ENCODE measurements at regions not wholly inside any gene's neighbourhood (a gene's known extent, or its start where the extent isn't known, plus 50 kb on each side); places are given as distances from the start of the nearest gene placed in this dataset.

GRCh38 chr18:55886886-55887285, 298.9 kb upstream of the TCF4 start:
- Mint-ChIP-seq H3K36me3 (no peaks in the 10 kb centered on the region), H3K4me1 (no peaks in the 10 kb centered on the region), H3K9me3 (peaks cover 0 to 7% (median 0%) of the 10 kb centered on the region in 7 donors), H3K27me3 (ENCODE audit: low read depth in 3 of 3) (no peaks in the 10 kb centered on the region), H3K27ac (no peak overlapping the region), H3K4me3 (no peak overlapping the region)
- Histone ChIP-seq H3K4me1 (ENCODE audit: control insufficient read depth in 1 of 2, insufficient read depth in 2 of 2, low read length in 2 of 2) (no peaks in the 10 kb centered on the region), H4K20me1 (ENCODE audit: insufficient read depth, low read length) (no peaks in the 10 kb centered on the region), H3K4me3 (replicated peaks in 1 of 3; ENCODE audit: low read depth in 2 of 3, low read length in 3 of 3) (no peak overlapping the region), H3K9me3 (replicated peaks in 1 of 2; ENCODE audit: control insufficient read depth in 1 of 2, insufficient read depth in 1 of 2, low read length in 2 of 2) (no peaks in the 10 kb centered on the region), H3K27ac (ENCODE audit: low read depth in 1 of 2, low read length in 2 of 2) (no peak overlapping the region), H3K79me2 (ENCODE audit: insufficient read depth, low read length) (no peaks in the 10 kb centered on the region), H3K4me2 (replicated peaks; ENCODE audit: extremely low read depth, low read length, poor library complexity, severe bottlenecking) (no peak overlapping the region), H3K27me3 (ENCODE audit: control insufficient read depth in 2 of 2, insufficient read depth in 2 of 2, low read length in 2 of 2) (no peaks in the 10 kb centered on the region), H2AFZ (ENCODE audit: insufficient read depth, low read depth, low read length, poor library complexity, severe bottlenecking) (no peak overlapping the region), H3K36me3 (replicated peaks in 1 of 2; ENCODE audit: control insufficient read depth in 1 of 2, insufficient read depth in 2 of 2, low read length in 2 of 2) (no peaks in the 10 kb centered on the region), H3K9ac (ENCODE audit: insufficient read depth, low read length, poor library complexity, severe bottlenecking) (no peak overlapping the region)
- TF ChIP-seq, protein P1, sequence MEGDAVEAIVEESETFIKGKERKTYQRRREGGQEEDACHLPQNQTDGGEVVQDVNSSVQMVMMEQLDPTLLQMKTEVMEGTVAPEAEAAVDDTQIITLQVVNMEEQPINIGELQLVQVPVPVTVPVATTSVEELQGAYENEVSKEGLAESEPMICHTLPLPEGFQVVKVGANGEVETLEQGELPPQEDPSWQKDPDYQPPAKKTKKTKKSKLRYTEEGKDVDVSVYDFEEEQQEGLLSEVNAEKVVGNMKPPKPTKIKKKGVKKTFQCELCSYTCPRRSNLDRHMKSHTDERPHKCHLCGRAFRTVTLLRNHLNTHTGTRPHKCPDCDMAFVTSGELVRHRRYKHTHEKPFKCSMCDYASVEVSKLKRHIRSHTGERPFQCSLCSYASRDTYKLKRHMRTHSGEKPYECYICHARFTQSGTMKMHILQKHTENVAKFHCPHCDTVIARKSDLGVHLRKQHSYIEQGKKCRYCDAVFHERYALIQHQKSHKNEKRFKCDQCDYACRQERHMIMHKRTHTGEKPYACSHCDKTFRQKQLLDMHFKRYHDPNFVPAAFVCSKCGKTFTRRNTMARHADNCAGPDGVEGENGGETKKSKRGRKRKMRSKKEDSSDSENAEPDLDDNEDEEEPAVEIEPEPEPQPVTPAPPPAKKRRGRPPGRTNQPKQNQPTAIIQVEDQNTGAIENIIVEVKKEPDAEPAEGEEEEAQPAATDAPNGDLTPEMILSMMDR (IDR thresholded peaks at IDR 0.05), result no peak
- DNase-seq, result no peak
- intact Hi-C loops (cut with micrococcal nuclease), result no loop called here
- 100% methylated on average over 1 of the region's 4 CpGs for WGBS (ENCODE audit: insufficient coverage)

DNA sequence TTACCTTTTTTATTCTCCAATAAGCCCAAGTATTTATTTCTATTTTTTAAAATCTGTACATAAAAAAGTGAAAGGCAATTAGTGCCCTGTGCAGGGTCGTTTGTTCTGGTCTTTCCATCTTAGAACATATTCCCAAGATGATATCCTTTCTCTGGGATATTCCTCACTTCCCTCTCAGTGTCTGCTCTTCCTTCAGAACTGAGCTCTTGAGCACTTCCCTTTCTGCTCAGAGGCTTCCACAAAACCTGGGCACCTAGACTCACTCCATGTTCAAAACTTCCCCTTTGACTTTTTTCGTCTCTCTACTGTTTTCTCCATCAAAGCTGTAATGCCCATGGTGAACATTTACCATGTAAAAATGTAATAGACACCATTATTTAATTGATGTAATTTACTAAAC, 296.5 kb upstream of the TCF4 start:
- no peak overlapping the region for H3K27ac Mint-ChIP-seq
- H3K79me2 ChIP-seq (ENCODE audit: insufficient read depth, low read length), result no peaks in the 10 kb centered on the region

More for the DNA sequence above, 296.5 kb upstream of the TCF4 start:
- intact Hi-C loops (cut with micrococcal nuclease), result no loop called here
- Mint-ChIP-seq H3K4me3 (no peak overlapping the region), H3K9me3 (peaks cover 0 to 5% (median 0%) of the 10 kb centered on the region in 7 donors), H3K4me1 (no peaks in the 10 kb centered on the region), H3K27me3 (ENCODE audit: low read depth in 3 of 3) (no peaks in the 10 kb centered on the region), H3K36me3 (no peaks in the 10 kb centered on the region)
- Histone ChIP-seq H3K4me1 (ENCODE audit: control insufficient read depth in 1 of 2, insufficient read depth in 2 of 2, low read length in 2 of 2) (no peaks in the 10 kb centered on the region), H3K9me3 (replicated peaks in 1 of 2; ENCODE audit: control insufficient read depth in 1 of 2, insufficient read depth in 1 of 2, low read length in 2 of 2) (no peaks in the 10 kb centered on the region), H4K20me1 (ENCODE audit: insufficient read depth, low read length) (no peaks in the 10 kb centered on the region), H3K36me3 (replicated peaks in 1 of 2; ENCODE audit: control insufficient read depth in 1 of 2, insufficient read depth in 2 of 2, low read length in 2 of 2) (no peaks in the 10 kb centered on the region), H3K9ac (ENCODE audit: insufficient read depth, low read length, poor library complexity, severe bottlenecking) (no peak overlapping the region), H3K27me3 (ENCODE audit: control insufficient read depth in 2 of 2, insufficient read depth in 2 of 2, low read length in 2 of 2) (no peaks in the 10 kb centered on the region), H3K4me3 (replicated peaks in 1 of 3; ENCODE audit: low read depth in 2 of 3, low read length in 3 of 3) (no peak overlapping the region), H3K27ac (ENCODE audit: low read depth in 1 of 2, low read length in 2 of 2) (no peak overlapping the region), H2AFZ (ENCODE audit: insufficient read depth, low read depth, low read length, poor library complexity, severe bottlenecking) (no peak overlapping the region), H3K4me2 (replicated peaks; ENCODE audit: extremely low read depth, low read length, poor library complexity, severe bottlenecking) (no peak overlapping the region)
- DNase-seq, result no peak
- TF ChIP-seq, protein P1 (IDR thresholded peaks at IDR 0.05), result no peak
- WGBS (ENCODE audit: insufficient coverage), result 50% methylated on average over 1 of the region's 2 CpGs
